WTC11 (cell line): ENCODE measurements at regions not wholly inside any gene's neighbourhood (a gene's known extent, or its start where the extent isn't known, plus 50 kb on each side); places are given as distances from the start of the nearest gene placed in this dataset.

Experiments
- ATAC-seq: fragments of 200-7000 bp; cut with Tn5 transposase; 2 replicates; pipeline ENCODE4 v1.10.0; 2021; ENCODE audit warnings: mild to moderate bottlenecking, moderate library complexity
- CTCF ChIA-PET: fragments of 300-600 bp; sonication (Branson Sonifier 250); formaldehyde crosslinking; loops from one replicate; lab custom pipeline; 2021; ENCODE audit warnings: antibody characterized with exemption; lab: Charles Lee
- POLR2A ChIA-PET: fragments of 350-600 bp; sonication (Branson Sonifier 250); formaldehyde crosslinking; loops from one replicate; lab custom pipeline; 2021; ENCODE audit warnings: antibody characterized with exemption; lab: Charles Lee
- DNase-seq: peaks from one replicate; pipeline ENCODE4 v3.0.0; 2021; ENCODE audit warnings: low spot score
- H3K27ac Mint-ChIP-seq: 2 replicates; pipeline ENCODE4 v1.8.0; 2021; ENCODE audit warnings: mixed read lengths
- H3K27me3 Mint-ChIP-seq: 2 replicates; pipeline ENCODE4 v1.8.0; 2021; ENCODE audit warnings: low read depth, mild to moderate bottlenecking, moderate library complexity, mixed read lengths
- H3K36me3 Mint-ChIP-seq: 2 replicates; pipeline ENCODE4 v1.8.0; 2021; ENCODE audit warnings: mixed read lengths
- H3K4me1 Mint-ChIP-seq: 2 replicates; pipeline ENCODE4 v1.8.0; 2022; ENCODE audit warnings: mixed read lengths
- H3K4me3 Mint-ChIP-seq: 2 replicates; pipeline ENCODE4 v1.8.0; 2021; ENCODE audit warnings: mild to moderate bottlenecking, moderate library complexity, mixed read lengths
- H3K9me3 Mint-ChIP-seq: 2 replicates; pipeline ENCODE4 v1.8.0; 2021; ENCODE audit warnings: mixed read lengths
- ARID4B ChIP-seq: sonication (generic); formaldehyde crosslinking; IDR thresholded peaks from 2 replicates; pipeline ENCODE4 v1.8.0; 2023; ENCODE audit warnings: missing genetic modification reagents, mild to moderate bottlenecking, borderline replicate concordance
- CBFB ChIP-seq: sonication (generic); formaldehyde crosslinking; IDR thresholded peaks from 2 replicates; pipeline ENCODE4 v1.8.1; 2022; ENCODE audit warnings: mild to moderate bottlenecking, low read depth, missing genetic modification reagents
- CREB1 ChIP-seq: sonication (generic); formaldehyde crosslinking; IDR thresholded peaks from 2 replicates; pipeline ENCODE4 v1.8.0; 2023; ENCODE audit warnings: mild to moderate bottlenecking, missing genetic modification reagents
- E2F4 ChIP-seq: sonication (generic); formaldehyde crosslinking; IDR thresholded peaks from 2 replicates; pipeline ENCODE4 v1.8.1; 2022; ENCODE audit warnings: low read depth, mild to moderate bottlenecking, moderate library complexity, missing genetic modification reagents, borderline replicate concordance
- ETV6 ChIP-seq: sonication (generic); formaldehyde crosslinking; IDR thresholded peaks from 2 replicates; pipeline ENCODE4 v1.8.1; 2022; ENCODE audit warnings: mild to moderate bottlenecking, missing genetic modification reagents
- GRHL2 ChIP-seq: fragments of 250-450 bp; sonication (Bioruptor Pico); IDR thresholded peaks from 2 replicates; pipeline ENCODE4 v1.8.0; 2022; ENCODE audit warnings: mild to moderate bottlenecking, moderate library complexity; ENCODE audit not compliant: insufficient replicate concordance, severe bottlenecking
- GTF2I ChIP-seq: fragments of 250-450 bp; sonication (Bioruptor Pico); conservative IDR thresholded peaks from 2 replicates; pipeline ENCODE4 v1.4.0; 2021; ENCODE audit warnings: mild to moderate bottlenecking
- HMGA2 ChIP-seq: fragments of 250-450 bp; sonication (Bioruptor Pico); IDR thresholded peaks from 2 replicates; pipeline ENCODE4 v1.4.0; 2021; ENCODE audit warnings: mild to moderate bottlenecking, moderate library complexity
- KAT7 ChIP-seq: sonication (generic); formaldehyde crosslinking; IDR thresholded peaks from 2 replicates; pipeline ENCODE4 v1.8.1; 2023; ENCODE audit warnings: missing genetic modification reagents, mild to moderate bottlenecking, borderline replicate concordance
- PRDM15 ChIP-seq: sonication (generic); formaldehyde crosslinking; IDR thresholded peaks from 2 replicates; pipeline ENCODE4 v1.8.0; 2022; ENCODE audit warnings: missing genetic modification reagents
- SP1 ChIP-seq: sonication (generic); formaldehyde crosslinking; conservative IDR thresholded peaks from 2 replicates; pipeline ENCODE4 v1.8.1; 2022; ENCODE audit warnings: missing genetic modification reagents
- ZNF263 ChIP-seq: sonication (generic); formaldehyde crosslinking; IDR thresholded peaks from 2 replicates; pipeline ENCODE4 v1.8.1; 2022; ENCODE audit warnings: low read depth, mild to moderate bottlenecking, moderate library complexity, missing genetic modification reagents
- ZNF317 ChIP-seq: sonication (generic); formaldehyde crosslinking; IDR thresholded peaks from 2 replicates; pipeline ENCODE4 v1.8.1; 2023; ENCODE audit warnings: low read depth, mild to moderate bottlenecking, moderate library complexity, missing genetic modification reagents, borderline replicate concordance
- ZNF396 ChIP-seq: fragments of 250-450 bp; sonication (Bioruptor Pico); IDR thresholded peaks from 2 replicates; pipeline ENCODE4 v1.8.0; 2021; ENCODE audit warnings: mild to moderate bottlenecking, moderate library complexity, borderline replicate concordance
- TF ChIP-seq, protein P1 (sequence below): sonication (generic); formaldehyde crosslinking; IDR thresholded peaks from 2 replicates; pipeline ENCODE4 v1.8.0; 2022; ENCODE audit warnings: mild to moderate bottlenecking, missing genetic modification reagents
- TF ChIP-seq, protein P2 (sequence below): sonication (generic); formaldehyde crosslinking; IDR thresholded peaks from 2 replicates; pipeline ENCODE4 v1.8.0; 2022; ENCODE audit warnings: mild to moderate bottlenecking, missing genetic modification reagents
- TF ChIP-seq, protein P3 (sequence below): sonication (generic); formaldehyde crosslinking; IDR thresholded peaks from 2 replicates; pipeline ENCODE4 v1.8.0; 2022; ENCODE audit warnings: mild to moderate bottlenecking, missing genetic modification reagents

- TF ChIP-seq, protein P1, sequence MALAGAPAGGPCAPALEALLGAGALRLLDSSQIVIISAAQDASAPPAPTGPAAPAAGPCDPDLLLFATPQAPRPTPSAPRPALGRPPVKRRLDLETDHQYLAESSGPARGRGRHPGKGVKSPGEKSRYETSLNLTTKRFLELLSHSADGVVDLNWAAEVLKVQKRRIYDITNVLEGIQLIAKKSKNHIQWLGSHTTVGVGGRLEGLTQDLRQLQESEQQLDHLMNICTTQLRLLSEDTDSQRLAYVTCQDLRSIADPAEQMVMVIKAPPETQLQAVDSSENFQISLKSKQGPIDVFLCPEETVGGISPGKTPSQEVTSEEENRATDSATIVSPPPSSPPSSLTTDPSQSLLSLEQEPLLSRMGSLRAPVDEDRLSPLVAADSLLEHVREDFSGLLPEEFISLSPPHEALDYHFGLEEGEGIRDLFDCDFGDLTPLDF (CRISPR knock-in tag), result no peak
- TF ChIP-seq ZNF317 (CRISPR knock-in tag) (no peak), GRHL2 (no peak), E2F4 (CRISPR knock-in tag) (no peak), ETV6 (CRISPR knock-in tag) (no peak), PRDM15 (CRISPR knock-in tag) (no peak), ZNF396 (no peak), CREB1 (no peak)
- TF ChIP-seq, all 79 proteins: peak for 0
Measured at GRCh38 chr7:98728555-98728954, 111.5 kb downstream of the NPTX2 start.

GRCh38 chr7:98729121-98729520, 112.0 kb downstream of the NPTX2 start:
- CTCF ChIA-PET, result interaction anchor here (1.0 to 2.7 kb wide), 4 partner anchors 17 to 112 kb away, joined by 3 to 14 read pairs (median 5); partner anchors contain the start of gene NPTX2
- POLR2A ChIA-PET, result no interaction called here
- H3K36me3 Mint-ChIP-seq, result peaks cover 5% of the 10 kb centered on the region
- no peak for TF ChIP-seq SP1 (CRISPR knock-in tag)
- TF ChIP-seq, protein P2, sequence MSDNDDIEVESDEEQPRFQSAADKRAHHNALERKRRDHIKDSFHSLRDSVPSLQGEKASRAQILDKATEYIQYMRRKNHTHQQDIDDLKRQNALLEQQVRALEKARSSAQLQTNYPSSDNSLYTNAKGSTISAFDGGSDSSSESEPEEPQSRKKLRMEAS, result 0 out of 2 replicates have a peak, but pooled peaks have one; percentile 27
- TF ChIP-seq, all 79 proteins: peak for 1
- DNase-seq, result no peak
- no peak for ATAC-seq
- Mint-ChIP-seq H3K27ac (no peak overlapping the region), H3K4me3 (no peak overlapping the region), H3K4me1 (peaks cover 34% of the 10 kb centered on the region), H3K27me3 (no peaks in the 10 kb centered on the region), H3K9me3 (peaks cover 8% of the 10 kb centered on the region)

More at GRCh38 chr7:98728555-98728954, 111.5 kb downstream of the NPTX2 start:
- Mint-ChIP-seq H3K27ac (no peak overlapping the region), H3K27me3 (no peaks in the 10 kb centered on the region), H3K4me3 (no peak overlapping the region), H3K4me1 (peaks cover 34% of the 10 kb centered on the region), H3K9me3 (peaks cover 8% of the 10 kb centered on the region), H3K36me3 (peaks cover 5% of the 10 kb centered on the region)
- ChIA-PET POLR2A (no interaction called here), CTCF (interaction anchor here (0.8 to 2.7 kb wide), 3 partner anchors 17 to 111 kb away, joined by 3 to 14 read pairs (median 7); partner anchors contain the start of gene NPTX2)
- ATAC-seq (no peak), DNase-seq (no peak)

GRCh38 chr7:98730326-98730725, 113.2 kb downstream of the NPTX2 start:
- H3K9me3 Mint-ChIP-seq, result peaks cover 8% of the 10 kb centered on the region
- ChIA-PET CTCF (interaction anchor here (1.2 to 2.7 kb wide), 3 partner anchors 16 to 111 kb away, joined by 3 to 14 read pairs (median 4); no protein-coding TSS in a partner anchor), POLR2A (interaction anchor here (0.8 kb wide), 1 partner anchor 60 kb away, joined by 3 read pairs; no protein-coding TSS in a partner anchor)
- no peak overlapping the region for H3K4me3 Mint-ChIP-seq
- H3K27me3 Mint-ChIP-seq, result no peaks in the 10 kb centered on the region
- no peak overlapping the region for H3K27ac Mint-ChIP-seq
- DNase-seq, result peak; percentile 41
- H3K4me1 Mint-ChIP-seq, result peaks cover 34% of the 10 kb centered on the region
- peak; percentile 70 for ATAC-seq
- H3K36me3 Mint-ChIP-seq, result peaks cover 5% of the 10 kb centered on the region
- TF ChIP-seq, protein P2, result no peak
- TF ChIP-seq HMGA2 (CRISPR knock-in tag), result no peak
- TF ChIP-seq CBFB (CRISPR knock-in tag), result no peak
- TF ChIP-seq, protein P3, sequence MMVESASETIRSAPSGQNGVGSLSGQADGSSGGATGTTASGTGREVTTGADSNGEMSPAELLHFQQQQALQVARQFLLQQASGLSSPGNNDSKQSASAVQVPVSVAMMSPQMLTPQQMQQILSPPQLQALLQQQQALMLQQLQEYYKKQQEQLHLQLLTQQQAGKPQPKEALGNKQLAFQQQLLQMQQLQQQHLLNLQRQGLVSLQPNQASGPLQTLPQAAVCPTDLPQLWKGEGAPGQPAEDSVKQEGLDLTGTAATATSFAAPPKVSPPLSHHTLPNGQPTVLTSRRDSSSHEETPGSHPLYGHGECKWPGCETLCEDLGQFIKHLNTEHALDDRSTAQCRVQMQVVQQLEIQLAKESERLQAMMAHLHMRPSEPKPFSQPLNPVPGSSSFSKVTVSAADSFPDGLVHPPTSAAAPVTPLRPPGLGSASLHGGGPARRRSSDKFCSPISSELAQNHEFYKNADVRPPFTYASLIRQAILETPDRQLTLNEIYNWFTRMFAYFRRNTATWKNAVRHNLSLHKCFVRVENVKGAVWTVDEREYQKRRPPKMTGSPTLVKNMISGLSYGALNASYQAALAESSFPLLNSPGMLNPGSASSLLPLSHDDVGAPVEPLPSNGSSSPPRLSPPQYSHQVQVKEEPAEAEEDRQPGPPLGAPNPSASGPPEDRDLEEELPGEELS, result no peak
- no peak for TF ChIP-seq ZNF263
- no peak for TF ChIP-seq ARID4B (CRISPR knock-in tag)
- TF ChIP-seq GTF2I (CRISPR knock-in tag), result no peak
- no peak for TF ChIP-seq KAT7 (CRISPR knock-in tag)
